HG03159 (cell line): ENCODE measurements at regions not wholly inside any gene's neighbourhood (a gene's known extent, or its start where the extent isn't known, plus 50 kb on each side); places are given as distances from the start of the nearest gene placed in this dataset.

Experiments used
- ATAC-seq: cut with Tn5 transposase; IDR thresholded peaks from one replicate; pipeline ENCODE4 v1.9.1; 2021; ENCODE audit warnings: mild to moderate bottlenecking, moderate library complexity; ENCODE audit not compliant: unreplicated experiment

GRCh38 chr7:155962191-155962967 lies 150.1 kb upstream of the SHH start:
- no peak for ATAC-seq

DNA sequence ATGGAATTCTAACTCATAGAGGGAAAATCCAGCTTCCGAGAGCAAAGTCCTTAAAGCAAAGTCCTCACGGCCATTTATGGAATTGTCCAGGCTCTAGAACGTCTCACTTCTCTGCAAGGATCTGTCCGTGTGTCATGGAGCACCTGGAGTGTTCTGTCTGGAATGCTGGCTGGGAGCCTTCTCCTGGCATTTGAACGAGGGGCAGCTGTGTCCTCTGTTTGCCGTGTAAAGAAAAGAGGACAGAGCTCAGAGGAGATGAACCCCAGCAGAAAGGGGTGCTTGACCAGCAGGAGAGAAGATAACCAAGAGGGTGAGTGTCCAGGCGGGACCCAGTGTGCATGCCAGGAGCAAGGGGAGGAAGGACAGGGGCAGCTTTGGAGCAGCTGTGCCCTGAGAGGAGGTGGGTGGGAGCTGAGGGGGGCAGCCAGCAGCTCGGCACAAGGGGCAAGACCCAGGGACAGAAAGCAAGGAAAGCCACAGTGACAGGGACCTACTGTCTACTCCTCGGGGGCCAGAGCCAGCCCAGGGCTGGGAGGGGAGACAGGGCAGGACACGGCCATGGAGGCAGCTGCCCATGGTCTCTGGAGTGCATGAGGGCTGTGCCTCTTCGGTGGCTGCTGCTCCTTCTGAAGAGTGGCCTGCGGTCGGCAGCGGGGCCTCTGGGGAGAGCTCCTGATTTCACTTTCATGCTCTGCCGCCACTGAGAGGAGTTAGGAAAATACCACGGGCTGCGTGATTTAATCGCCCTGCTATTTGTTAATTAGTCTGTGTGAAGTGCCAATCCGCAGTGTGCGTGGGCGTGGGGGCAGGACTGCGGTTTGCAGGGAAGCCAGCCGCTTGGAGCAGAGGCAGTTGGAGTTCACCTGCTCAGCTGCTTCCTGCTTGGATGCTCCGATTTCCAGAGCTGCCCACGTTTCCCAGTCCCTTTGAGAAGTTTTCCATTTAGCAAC lies 149.3 kb upstream of the SHH start:
- no peak for ATAC-seq

GRCh38 chr7:155959894-155960293 lies 147.6 kb upstream of the SHH start:
- ATAC-seq: no peak

GRCh38 chr7:155956977-155957376 lies 144.7 kb upstream of the SHH start:
- ATAC-seq: no peak

- ATAC-seq: no peak
Measured at GRCh38 chr7:155955367-155955635, 143.0 kb upstream of the SHH start.

GRCh38 chr7:155954550-155955366 lies 142.5 kb upstream of the SHH start:
- ATAC-seq: no peak

DNA sequence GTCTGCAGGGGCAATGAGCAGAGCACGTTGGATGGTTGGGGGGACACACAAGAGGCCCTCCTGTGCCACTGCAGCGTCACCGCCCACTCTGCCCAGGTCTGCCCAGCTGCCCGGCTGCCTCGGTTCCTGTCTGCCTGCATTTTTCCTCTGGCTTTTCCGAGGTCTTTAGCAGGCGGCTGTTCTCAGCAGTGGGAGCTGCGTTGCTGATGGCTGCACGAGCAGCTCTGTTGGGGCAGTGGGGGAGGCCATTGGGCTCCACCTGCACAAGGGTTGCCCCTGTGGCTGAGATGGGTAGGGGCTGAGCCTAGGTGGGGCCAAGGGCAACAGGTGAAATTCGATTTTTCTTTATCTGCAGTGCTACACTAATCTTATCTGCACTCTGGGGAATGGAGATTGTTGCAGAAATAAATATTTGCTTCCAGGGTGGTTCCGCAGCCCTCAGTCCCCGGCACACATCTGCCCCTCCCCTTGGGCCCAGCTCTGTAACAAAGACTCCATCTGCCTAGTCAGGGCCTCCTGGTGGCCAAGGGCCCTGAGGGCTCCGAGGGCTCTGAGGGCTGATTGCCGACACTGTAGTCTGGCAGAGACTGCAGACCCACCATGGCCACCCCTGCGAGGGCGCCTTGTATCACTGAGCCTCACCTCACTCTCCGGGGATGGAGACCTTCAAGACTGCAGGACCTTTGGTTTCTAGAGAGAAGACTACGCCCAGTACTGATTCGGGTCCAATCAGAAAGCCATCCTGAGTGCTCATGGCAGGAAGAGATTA lies 141.7 kb upstream of the SHH start:
- ATAC-seq: no peak

DNA sequence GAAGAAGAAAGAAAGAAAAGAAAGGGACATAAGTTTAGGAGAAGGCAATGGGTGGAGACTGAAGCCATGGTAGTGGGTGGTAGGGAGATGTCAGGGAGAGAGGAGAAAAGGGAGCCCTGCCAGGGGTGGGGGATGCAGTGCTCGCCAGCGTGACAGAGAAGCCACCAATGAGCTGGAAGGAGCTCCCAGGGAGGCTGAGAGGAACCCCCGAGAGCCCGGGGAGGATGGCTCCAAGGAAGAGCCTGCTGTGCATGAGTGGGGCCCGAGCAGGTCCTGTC lies 141.2 kb upstream of the SHH start:
- ATAC-seq: no peak

GRCh38 chr7:155951554-155952158 lies 139.4 kb upstream of the SHH start:
- no peak for ATAC-seq

DNA sequence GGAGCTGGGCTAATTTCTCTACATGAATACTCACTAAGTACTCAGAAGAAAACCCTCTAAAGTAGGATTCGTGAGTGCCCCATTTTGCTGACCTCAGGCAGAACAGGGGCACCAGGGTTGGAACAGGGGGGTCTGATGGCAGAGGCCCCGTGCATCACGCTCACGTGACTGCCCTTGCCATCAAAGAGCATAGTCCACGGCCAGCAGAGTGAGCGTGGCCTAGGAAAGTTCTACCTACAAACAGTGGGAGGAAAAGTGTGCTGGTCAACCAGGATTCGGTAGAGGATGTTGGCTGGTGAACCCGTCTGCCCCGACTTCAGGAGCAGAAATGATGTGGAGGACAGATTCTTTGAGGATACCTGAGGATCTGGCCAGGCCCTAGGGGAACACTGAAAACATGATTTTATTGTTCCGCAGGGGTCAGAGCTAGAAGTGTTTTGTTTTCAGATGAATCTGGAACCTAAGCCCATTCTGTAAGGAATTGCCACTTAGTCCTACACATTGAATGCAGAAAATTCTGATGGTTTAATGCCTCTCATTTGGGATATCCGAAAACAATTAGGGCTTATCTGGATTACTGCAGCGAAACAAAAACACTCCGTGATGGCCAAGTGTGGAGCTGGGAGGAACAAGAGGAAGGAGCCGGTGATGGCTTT lies 138.8 kb upstream of the SHH start:
- no peak for ATAC-seq

DNA sequence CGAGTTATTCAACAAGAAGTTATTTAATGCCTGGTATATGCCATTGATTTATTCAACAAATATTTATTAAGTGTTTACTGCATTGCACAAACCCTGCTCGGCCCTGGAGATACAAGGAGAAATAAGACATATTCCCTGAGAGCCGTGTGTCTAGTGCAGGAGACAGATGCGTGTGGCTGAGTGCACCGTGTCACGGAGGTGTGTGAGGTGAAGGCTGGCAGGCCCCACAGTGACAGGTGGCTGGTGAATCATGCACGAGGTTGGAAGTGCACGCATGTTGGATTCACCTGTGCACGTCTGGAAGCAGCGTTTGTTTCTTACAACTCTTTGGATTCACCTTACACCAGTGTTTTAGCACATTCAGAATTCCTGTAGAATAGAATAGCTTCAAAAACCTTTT lies 136.6 kb upstream of the SHH start:
- no peak for ATAC-seq

GRCh38 chr7:155948423-155948822 lies 136.2 kb upstream of the SHH start:
- ATAC-seq: no peak

DNA sequence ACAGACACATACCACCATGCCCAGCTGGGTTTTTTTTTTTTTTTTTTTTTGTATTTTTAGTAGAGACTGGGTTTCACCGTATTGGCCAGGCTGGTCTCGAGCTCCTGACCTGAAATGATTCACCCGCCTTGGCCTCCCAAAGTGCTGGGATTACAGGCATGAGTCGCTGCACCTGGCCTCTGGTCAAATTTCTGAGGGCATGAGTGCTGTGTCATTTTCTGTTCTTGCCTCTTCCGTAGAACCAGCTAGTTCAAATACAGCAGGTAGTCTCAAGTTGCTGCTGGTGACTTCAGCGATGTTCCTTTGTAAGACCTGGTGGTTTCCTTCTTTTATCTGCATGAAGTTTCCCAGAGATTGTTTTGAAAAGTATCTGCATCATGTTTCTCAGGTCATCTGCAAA lies 134.8 kb upstream of the SHH start:
- no peak for ATAC-seq

DNA sequence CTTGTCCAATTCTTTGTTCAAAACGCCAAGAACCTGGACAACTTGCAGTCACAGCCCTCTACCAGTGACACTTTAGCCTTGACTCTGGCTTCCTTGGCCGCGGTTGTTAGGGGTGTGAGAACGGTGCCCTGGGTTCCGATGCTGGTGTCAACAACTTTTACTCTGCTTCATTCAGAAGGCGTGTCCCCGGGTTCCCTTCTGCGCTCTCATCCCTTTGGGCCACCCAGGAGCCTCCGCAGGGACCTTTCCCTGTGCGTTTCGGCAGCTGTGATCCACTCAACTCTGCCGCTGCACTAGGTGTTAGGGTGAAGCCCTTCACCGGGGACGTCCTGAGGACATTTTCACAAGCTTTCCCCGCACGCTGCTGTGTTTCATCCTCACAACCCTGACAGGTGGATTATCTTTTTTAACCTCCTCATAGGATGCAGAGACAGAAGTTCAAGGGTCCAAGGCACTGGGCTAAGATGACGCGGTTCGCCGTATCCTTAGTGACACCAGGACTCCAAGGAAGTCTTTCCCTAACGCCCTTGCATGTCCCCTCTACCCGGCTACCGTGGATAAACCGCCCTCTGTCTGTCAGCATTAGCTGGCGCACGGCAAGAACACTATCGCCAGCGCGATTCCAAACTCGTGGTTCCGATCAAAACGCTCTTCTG lies 133.5 kb upstream of the SHH start:
- no peak for ATAC-seq

DNA sequence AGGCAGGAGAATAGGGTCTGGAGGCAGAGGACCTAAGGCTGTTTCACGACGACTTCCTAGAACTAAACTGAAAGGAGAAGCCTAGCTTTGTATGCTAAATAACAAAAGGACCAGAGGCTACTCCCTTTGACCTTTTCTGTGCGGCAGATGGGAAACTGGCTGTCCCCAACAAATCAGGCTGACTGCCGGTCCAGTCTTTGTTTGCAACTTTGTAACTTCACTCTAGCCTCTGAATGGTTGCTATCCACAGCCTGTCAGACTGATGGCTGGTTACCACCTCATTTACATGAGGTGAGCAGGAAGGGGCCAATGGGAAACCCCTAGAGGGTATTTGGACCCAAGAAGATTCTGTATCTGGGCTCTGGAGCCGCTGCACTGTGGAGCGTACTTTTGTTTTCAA lies 132.6 kb upstream of the SHH start:
- ATAC-seq: no peak

- ATAC-seq: no peak
Measured at GRCh38 chr7:155943251-155943899, 131.1 kb upstream of the SHH start.

GRCh38 chr7:155942226-155942950 lies 130.1 kb upstream of the SHH start:
- ATAC-seq: no peak

- ATAC-seq: no peak
Measured at GRCh38 chr7:155941688-155942087, 129.4 kb upstream of the SHH start.
